ENCODE measurements at regions not wholly inside any gene's neighbourhood (a gene's known extent, or its start where the extent isn't known, plus 50 kb on each side); places are given as distances from the start of the nearest gene placed in this dataset.

DNA sequence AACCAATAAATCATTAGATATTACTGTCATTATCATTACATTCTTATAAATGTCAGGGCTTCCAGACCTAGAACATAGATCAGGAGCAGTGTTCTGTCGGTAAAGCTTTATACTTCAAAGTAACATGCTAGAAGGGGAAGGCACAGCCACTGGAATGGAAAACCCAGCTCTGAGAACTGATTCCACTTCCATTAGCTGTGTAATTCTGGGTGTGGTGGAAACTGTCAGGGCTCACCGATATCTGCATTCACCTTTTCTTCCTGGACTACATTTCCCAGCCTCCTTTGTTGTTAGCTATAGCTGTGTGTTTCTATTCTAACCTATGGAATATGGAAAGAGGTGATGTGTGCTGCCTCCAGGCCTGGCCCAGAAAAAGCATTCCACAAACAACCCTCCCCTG, 585.8 kb downstream of the BUD13 start:
- DNase-seq, result no peak
- H3K9me3 ChIP-seq (replicated peaks; ENCODE audit: control insufficient read depth, low read depth, low read length), result no peaks in the 10 kb centered on the region
- peaks cover 3% of the 10 kb centered on the region for H3K4me1 ChIP-seq (ENCODE audit: control insufficient read depth, insufficient read depth, low read length)
- no peak overlapping the region for H3K4me3 ChIP-seq (ENCODE audit: low read length)
- H3K36me3 ChIP-seq (ENCODE audit: control insufficient read depth, insufficient read depth, low read length), result no peaks in the 10 kb centered on the region
- no peaks in the 10 kb centered on the region for H3K27me3 ChIP-seq (ENCODE audit: control insufficient read depth, insufficient read depth, low read length)
- WGBS (ENCODE audit: insufficient coverage), result no CpG with 5 or more reads among the region's 2 CpGs
- no peak overlapping the region for H3K27ac ChIP-seq (ENCODE audit: low read length)

DNA sequence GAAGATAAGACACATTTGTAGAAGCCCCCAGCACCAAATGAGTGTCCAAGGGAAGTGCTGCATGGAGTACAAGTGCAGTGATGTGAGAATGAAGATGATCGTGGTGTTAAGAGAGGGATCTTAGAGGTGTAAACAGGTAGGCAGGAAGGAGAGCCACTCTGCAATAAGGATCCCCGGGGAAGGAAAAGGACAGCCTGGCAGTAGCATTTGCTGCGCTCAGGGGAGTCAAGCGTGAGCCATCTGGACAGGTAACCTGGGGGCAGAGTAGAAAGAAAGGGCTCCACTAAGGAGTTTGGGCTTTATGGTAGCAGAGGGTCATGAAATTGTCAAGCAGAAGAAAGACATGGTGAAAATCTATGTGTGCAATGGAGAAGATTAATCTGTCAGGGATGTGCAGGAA, 587.2 kb downstream of the BUD13 start:
- no peaks in the 10 kb centered on the region for H3K36me3 ChIP-seq (ENCODE audit: control insufficient read depth, insufficient read depth, low read length)
- 83% methylated on average over 4 of the region's 4 CpGs for WGBS (ENCODE audit: insufficient coverage)

DNA sequence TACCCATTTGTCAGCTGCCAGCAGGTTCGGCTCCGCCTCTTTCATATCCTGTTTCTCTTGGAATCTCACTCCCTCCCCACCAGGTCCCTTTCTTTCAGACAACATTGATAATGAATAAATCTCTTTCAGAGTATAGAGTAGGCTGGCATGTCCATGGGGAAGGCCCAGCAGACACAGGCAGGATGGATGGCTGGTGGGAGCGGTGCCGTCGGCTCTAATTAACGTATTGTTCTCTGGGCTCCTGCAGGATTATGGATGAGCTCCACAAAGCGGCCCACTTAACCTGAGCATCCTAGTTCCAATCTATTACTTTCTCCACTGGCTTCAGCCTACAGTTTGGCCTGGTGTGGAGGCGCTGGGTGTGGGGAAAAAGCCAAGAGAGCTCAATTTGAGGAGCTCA, 588.0 kb downstream of the BUD13 start:
- no peak overlapping the region for H3K27ac ChIP-seq (ENCODE audit: low read length)
- 92% methylated on average over 7 of the region's 8 CpGs for WGBS (ENCODE audit: insufficient coverage)
- peaks cover 18% of the 10 kb centered on the region for H3K4me1 ChIP-seq (ENCODE audit: control insufficient read depth, insufficient read depth, low read length)
- no peaks in the 10 kb centered on the region for H3K9me3 ChIP-seq (replicated peaks; ENCODE audit: control insufficient read depth, low read depth, low read length)
- H3K27me3 ChIP-seq (ENCODE audit: control insufficient read depth, insufficient read depth, low read length), result no peaks in the 10 kb centered on the region
- H3K4me3 ChIP-seq (ENCODE audit: low read length), result no peak overlapping the region
- H3K36me3 ChIP-seq (ENCODE audit: control insufficient read depth, insufficient read depth, low read length), result no peaks in the 10 kb centered on the region
- no peak for DNase-seq

More for the DNA sequence above, 587.2 kb downstream of the BUD13 start:
- Histone ChIP-seq H3K27me3 (ENCODE audit: control insufficient read depth, insufficient read depth, low read length) (no peaks in the 10 kb centered on the region), H3K9me3 (replicated peaks; ENCODE audit: control insufficient read depth, low read depth, low read length) (no peaks in the 10 kb centered on the region), H3K4me1 (ENCODE audit: control insufficient read depth, insufficient read depth, low read length) (peaks cover 15% of the 10 kb centered on the region), H3K27ac (ENCODE audit: low read length) (no peak overlapping the region), H3K4me3 (ENCODE audit: low read length) (no peak overlapping the region)
- no peak for DNase-seq

- DNase-seq, result no peak
- H3K27ac ChIP-seq (ENCODE audit: low read length), result no peak overlapping the region
- no peak overlapping the region for H3K4me3 ChIP-seq (ENCODE audit: low read length)
- peaks cover 1% of the 10 kb centered on the region for H3K27me3 ChIP-seq (ENCODE audit: control insufficient read depth, insufficient read depth, low read length)
- 71% methylated on average over 6 of the region's 7 CpGs for WGBS (ENCODE audit: insufficient coverage)
- H3K36me3 ChIP-seq (ENCODE audit: control insufficient read depth, insufficient read depth, low read length), result no peaks in the 10 kb centered on the region
- H3K4me1 ChIP-seq (ENCODE audit: control insufficient read depth, insufficient read depth, low read length), result peaks cover 18% of the 10 kb centered on the region
- H3K9me3 ChIP-seq (replicated peaks; ENCODE audit: control insufficient read depth, low read depth, low read length), result no peaks in the 10 kb centered on the region
These were observed 590.3 kb downstream of the BUD13 start for GRCh38 chr11:116182356-116182966.

GRCh38 chr11:116180806-116181600, 591.8 kb downstream of the BUD13 start:
- Histone ChIP-seq H3K36me3 (ENCODE audit: control insufficient read depth, insufficient read depth, low read length) (no peaks in the 10 kb centered on the region), H3K4me3 (ENCODE audit: low read length) (no peak overlapping the region), H3K27ac (ENCODE audit: low read length) (no peak overlapping the region), H3K9me3 (replicated peaks; ENCODE audit: control insufficient read depth, low read depth, low read length) (no peaks in the 10 kb centered on the region), H3K4me1 (ENCODE audit: control insufficient read depth, insufficient read depth, low read length) (peaks cover 23% of the 10 kb centered on the region), H3K27me3 (ENCODE audit: control insufficient read depth, insufficient read depth, low read length) (peaks cover 3% of the 10 kb centered on the region)
- WGBS (ENCODE audit: insufficient coverage), result 55% methylated on average over 5 of the region's 13 CpGs
- peak; percentile 30 for DNase-seq

GRCh38 chr11:116179401-116179800, 593.4 kb downstream of the BUD13 start:
- Histone ChIP-seq H3K27ac (ENCODE audit: low read length) (no peak overlapping the region), H3K36me3 (ENCODE audit: control insufficient read depth, insufficient read depth, low read length) (no peaks in the 10 kb centered on the region), H3K9me3 (replicated peaks; ENCODE audit: control insufficient read depth, low read depth, low read length) (no peaks in the 10 kb centered on the region), H3K4me1 (ENCODE audit: control insufficient read depth, insufficient read depth, low read length) (peaks cover 23% of the 10 kb centered on the region), H3K4me3 (ENCODE audit: low read length) (no peak overlapping the region), H3K27me3 (ENCODE audit: control insufficient read depth, insufficient read depth, low read length) (peaks cover 11% of the 10 kb centered on the region)
- DNase-seq, result no peak
- WGBS (ENCODE audit: insufficient coverage), result 59% methylated on average over 3 of the region's 3 CpGs

GRCh38 chr11:116177521-116178210, 595.1 kb downstream of the BUD13 start:
- H3K4me3 ChIP-seq (ENCODE audit: low read length), result no peak overlapping the region
- H3K4me1 ChIP-seq (ENCODE audit: control insufficient read depth, insufficient read depth, low read length), result peaks cover 23% of the 10 kb centered on the region
- H3K27me3 ChIP-seq (ENCODE audit: control insufficient read depth, insufficient read depth, low read length), result peaks cover 11% of the 10 kb centered on the region
- 72% methylated on average over 2 of the region's 4 CpGs for WGBS (ENCODE audit: insufficient coverage)
- H3K9me3 ChIP-seq (replicated peaks; ENCODE audit: control insufficient read depth, low read depth, low read length), result no peaks in the 10 kb centered on the region
- no peak for DNase-seq
- H3K36me3 ChIP-seq (ENCODE audit: control insufficient read depth, insufficient read depth, low read length), result no peaks in the 10 kb centered on the region
- H3K27ac ChIP-seq (ENCODE audit: low read length), result no peak overlapping the region

- Histone ChIP-seq H3K27ac (ENCODE audit: low read length) (no peak overlapping the region), H3K36me3 (ENCODE audit: control insufficient read depth, insufficient read depth, low read length) (no peaks in the 10 kb centered on the region), H3K4me3 (ENCODE audit: low read length) (no peak overlapping the region), H3K4me1 (ENCODE audit: control insufficient read depth, insufficient read depth, low read length) (peaks cover 18% of the 10 kb centered on the region), H3K27me3 (ENCODE audit: control insufficient read depth, insufficient read depth, low read length) (peaks cover 11% of the 10 kb centered on the region), H3K9me3 (replicated peaks; ENCODE audit: control insufficient read depth, low read depth, low read length) (no peaks in the 10 kb centered on the region)
- WGBS (ENCODE audit: insufficient coverage), result 29% methylated on average over 1 of the region's 6 CpGs
- DNase-seq, result no peak
These were observed 596.2 kb downstream of the BUD13 start for GRCh38 chr11:116176484-116177005.

DNA sequence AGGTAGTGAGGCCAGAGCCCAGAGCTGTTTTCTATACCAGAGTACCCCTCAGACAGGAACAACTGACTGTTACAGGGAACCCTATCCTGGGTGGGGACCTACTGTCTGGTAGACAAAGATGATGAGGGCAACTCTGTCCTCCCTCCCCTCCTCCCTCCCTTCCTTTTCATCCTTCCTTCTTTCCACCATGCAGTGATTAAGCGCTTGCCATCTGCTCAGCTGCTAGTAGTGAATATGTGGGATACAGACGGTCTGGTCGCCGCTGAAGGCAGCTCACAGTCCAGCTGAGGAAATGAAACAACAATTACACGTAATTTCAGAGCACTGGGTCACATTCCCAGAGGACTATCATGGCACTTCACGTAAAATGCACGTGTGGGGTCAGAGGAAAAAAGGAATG, 597.1 kb downstream of the BUD13 start:
- Histone ChIP-seq H3K4me3 (ENCODE audit: low read length) (no peak overlapping the region), H3K36me3 (ENCODE audit: control insufficient read depth, insufficient read depth, low read length) (no peaks in the 10 kb centered on the region), H3K4me1 (ENCODE audit: control insufficient read depth, insufficient read depth, low read length) (peaks cover 9% of the 10 kb centered on the region), H3K27ac (ENCODE audit: low read length) (no peak overlapping the region), H3K27me3 (ENCODE audit: control insufficient read depth, insufficient read depth, low read length) (peaks cover 11% of the 10 kb centered on the region), H3K9me3 (replicated peaks; ENCODE audit: control insufficient read depth, low read depth, low read length) (no peaks in the 10 kb centered on the region)
- WGBS (ENCODE audit: insufficient coverage), result 40% methylated on average over 4 of the region's 7 CpGs
- DNase-seq, result no peak

Measured in muscle of leg (tissue), 3 donors.